ENCODE measurements at regions not wholly inside any gene's neighbourhood (a gene's known extent, or its start where the extent isn't known, plus 50 kb on each side); places are given as distances from the start of the nearest gene placed in this dataset.

DNA sequence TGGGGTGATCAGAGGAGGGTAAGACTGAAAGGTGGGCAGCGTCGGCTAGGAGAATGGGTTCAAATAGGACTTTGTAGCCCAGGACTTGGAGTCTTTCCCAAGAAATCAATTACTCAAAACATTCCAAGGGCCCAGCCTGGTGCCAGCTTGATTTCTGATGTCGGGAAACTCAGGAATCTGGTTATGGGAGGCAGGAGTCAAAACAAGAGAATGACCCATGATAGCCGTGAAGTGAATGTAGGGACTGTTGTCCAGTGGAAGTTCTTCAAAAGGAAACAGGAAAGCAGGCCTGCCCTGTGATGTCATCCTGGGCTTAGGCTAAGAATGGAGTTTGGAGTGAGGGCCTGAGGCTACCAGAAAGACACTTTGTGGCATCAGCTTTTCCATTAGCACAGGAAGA, 67.4 kb upstream of the SLC14A2 start:
- TF ChIP-seq POLR2A (IDR thresholded peaks at IDR 0.05; ENCODE audit: low read depth, low read length), result no peak
- no peak for TF ChIP-seq POLR2AphosphoS5 (IDR thresholded peaks at IDR 0.05; ENCODE audit: low read depth, low read length)
- no peak for TF ChIP-seq TAF1 (IDR thresholded peaks at IDR 0.05; ENCODE audit: low read depth, low read length)
- TF ChIP-seq SPI1 (IDR thresholded peaks at IDR 0.05; ENCODE audit: low read depth, low read length), result no peak
- TF ChIP-seq PAX5 (IDR thresholded peaks at IDR 0.05; ENCODE audit: insufficient read depth, low read length, severe bottlenecking), result no peak
